ENCODE measurements at regions not wholly inside any gene's neighbourhood (a gene's known extent, or its start where the extent isn't known, plus 50 kb on each side); places are given as distances from the start of the nearest gene placed in this dataset.
A peak's percentile ranks its signal among the peaks of the same experiment; 100 is the strongest.

DNA sequence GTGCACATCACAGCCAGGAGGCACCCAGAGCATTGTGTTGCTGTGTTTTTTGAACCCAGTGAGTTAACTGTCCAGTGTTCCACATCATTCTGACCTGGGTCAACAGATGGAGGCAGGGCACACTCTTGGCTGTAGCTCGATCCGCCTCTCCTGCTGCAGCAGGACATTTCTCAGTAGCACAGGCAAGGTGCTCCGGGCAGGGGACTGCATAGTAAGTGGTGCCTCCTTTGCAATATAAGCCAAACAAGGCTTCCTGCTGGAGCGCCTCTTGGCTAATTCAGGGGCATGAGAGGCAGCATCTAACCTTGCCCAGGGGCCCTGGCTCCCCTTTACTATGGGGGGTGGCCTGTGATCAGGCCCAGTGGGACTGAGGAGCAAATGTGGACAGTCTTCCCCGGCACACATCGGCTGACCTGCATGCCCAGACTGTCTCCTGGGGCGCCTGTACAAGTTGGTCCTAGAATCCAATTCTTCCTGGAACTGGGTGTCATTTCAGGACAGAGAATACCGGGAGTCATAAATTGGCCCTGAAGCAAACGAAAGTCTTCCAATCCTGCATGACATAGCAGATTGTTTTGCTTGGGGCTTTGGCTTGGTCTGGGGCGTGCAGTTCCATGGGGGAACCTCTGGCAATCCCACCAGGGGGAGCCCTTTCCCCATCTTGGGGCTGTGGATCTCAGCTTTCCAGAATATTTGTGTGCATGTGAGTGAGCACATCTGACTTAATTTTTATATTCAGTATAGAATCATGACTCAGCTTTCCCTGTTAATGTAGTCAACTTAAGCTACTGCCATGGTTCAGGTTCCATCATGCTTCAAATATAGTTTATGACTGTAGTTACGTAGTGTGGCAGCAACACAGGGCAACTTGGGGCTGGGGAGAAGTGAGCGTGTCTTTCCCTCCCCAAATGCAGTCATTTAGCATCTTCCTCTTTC, 56.0 kb upstream of the DDR1 start:
- 41 to 50% methylated on average over 9 to 12 of the region's 12 CpGs for whole genome bisulfite sequencing, 2 donors
- Histone ChIP-seq H3K27ac (peak overlapping the region; percentile 46 to 78 (median 74)), H3K4me1 (peaks cover 12 to 21% (median 17%) of the 10 kb centered on the region in 4 donors), H3K4me3 (peak overlapping the region in 2 of 4 donors; percentile 13 to 32), H3K27me3 (no peaks in the 10 kb centered on the region), H3K9me3 (no peaks in the 10 kb centered on the region), H3K36me3 (no peaks in the 10 kb centered on the region)
- no peak for TF ChIP-seq POLR2A (IDR thresholded peaks at IDR 0.05)
- TF ChIP-seq, protein P1, sequence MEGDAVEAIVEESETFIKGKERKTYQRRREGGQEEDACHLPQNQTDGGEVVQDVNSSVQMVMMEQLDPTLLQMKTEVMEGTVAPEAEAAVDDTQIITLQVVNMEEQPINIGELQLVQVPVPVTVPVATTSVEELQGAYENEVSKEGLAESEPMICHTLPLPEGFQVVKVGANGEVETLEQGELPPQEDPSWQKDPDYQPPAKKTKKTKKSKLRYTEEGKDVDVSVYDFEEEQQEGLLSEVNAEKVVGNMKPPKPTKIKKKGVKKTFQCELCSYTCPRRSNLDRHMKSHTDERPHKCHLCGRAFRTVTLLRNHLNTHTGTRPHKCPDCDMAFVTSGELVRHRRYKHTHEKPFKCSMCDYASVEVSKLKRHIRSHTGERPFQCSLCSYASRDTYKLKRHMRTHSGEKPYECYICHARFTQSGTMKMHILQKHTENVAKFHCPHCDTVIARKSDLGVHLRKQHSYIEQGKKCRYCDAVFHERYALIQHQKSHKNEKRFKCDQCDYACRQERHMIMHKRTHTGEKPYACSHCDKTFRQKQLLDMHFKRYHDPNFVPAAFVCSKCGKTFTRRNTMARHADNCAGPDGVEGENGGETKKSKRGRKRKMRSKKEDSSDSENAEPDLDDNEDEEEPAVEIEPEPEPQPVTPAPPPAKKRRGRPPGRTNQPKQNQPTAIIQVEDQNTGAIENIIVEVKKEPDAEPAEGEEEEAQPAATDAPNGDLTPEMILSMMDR (IDR thresholded peaks at IDR 0.05) = peak; percentile 82 to 92 (median 90)
- peak; percentile 14 to 74 for TF ChIP-seq POLR2AphosphoS5 (IDR thresholded peaks at IDR 0.05)
- peak in 1 of 4 donors; percentile 11 for TF ChIP-seq EP300 (IDR thresholded peaks at IDR 0.05)
- DNase-seq (peak in 1 of 2 donors; percentile 90), ATAC-seq (ENCODE audit: low FRiP score in 2 of 2) (peak; percentile 89 to 96)

- ATAC-seq (ENCODE audit: low FRiP score in 2 of 2) (no peak), DNase-seq (peak in 1 of 2 donors; percentile 46)
- Histone ChIP-seq H3K27ac (no peak overlapping the region), H3K4me3 (no peak overlapping the region), H3K4me1 (peaks cover 20 to 33% (median 25%) of the 10 kb centered on the region in 4 donors), H3K36me3 (no peaks in the 10 kb centered on the region), H3K9me3 (no peaks in the 10 kb centered on the region), H3K27me3 (no peaks in the 10 kb centered on the region)
- WGBS, 2 donors = 58 to 75% methylated on average over 4 of the region's 4 CpGs
- TF ChIP-seq, protein P1 (IDR thresholded peaks at IDR 0.05) = no peak
- TF ChIP-seq EP300 (IDR thresholded peaks at IDR 0.05) (no peak), POLR2A (IDR thresholded peaks at IDR 0.05) (no peak), POLR2AphosphoS5 (IDR thresholded peaks at IDR 0.05) (no peak)
Measured at GRCh38 chr6:30826961-30827342, 57.4 kb upstream of the DDR1 start.

GRCh38 chr6:30824698-30825097, 59.6 kb upstream of the DDR1 start:
- peaks cover 30 to 39% (median 33%) of the 10 kb centered on the region in 4 donors for H3K4me1 ChIP-seq
- no peaks in the 10 kb centered on the region for H3K27me3 ChIP-seq
- TF ChIP-seq POLR2AphosphoS5 (IDR thresholded peaks at IDR 0.05) (no peak), EP300 (IDR thresholded peaks at IDR 0.05) (no peak), POLR2A (IDR thresholded peaks at IDR 0.05) (no peak)
- TF ChIP-seq, protein P1 (IDR thresholded peaks at IDR 0.05) = no peak
- no peaks in the 10 kb centered on the region for H3K36me3 ChIP-seq
- no peak overlapping the region for H3K27ac ChIP-seq
- no peak for ATAC-seq (ENCODE audit: low FRiP score in 2 of 2)
- H3K9me3 ChIP-seq = no peaks in the 10 kb centered on the region
- 68 to 78% methylated on average over 7 of the region's 7 CpGs for WGBS, 2 donors
- no peak overlapping the region for H3K4me3 ChIP-seq
- DNase-seq = no peak

- ATAC-seq (ENCODE audit: low FRiP score in 2 of 2) (no peak), DNase-seq (no peak)
- Histone ChIP-seq H3K4me3 (no peak overlapping the region), H3K27ac (no peak overlapping the region), H3K4me1 (peaks cover 19 to 33% (median 30%) of the 10 kb centered on the region in 4 donors), H3K9me3 (no peaks in the 10 kb centered on the region), H3K27me3 (no peaks in the 10 kb centered on the region), H3K36me3 (no peaks in the 10 kb centered on the region)
- WGBS, 2 donors = 68 to 87% methylated on average over 4 of the region's 4 CpGs
- TF ChIP-seq EP300 (IDR thresholded peaks at IDR 0.05) (no peak), POLR2A (IDR thresholded peaks at IDR 0.05) (no peak), POLR2AphosphoS5 (IDR thresholded peaks at IDR 0.05) (no peak)
- TF ChIP-seq, protein P1 (IDR thresholded peaks at IDR 0.05) = no peak
Measured at GRCh38 chr6:30823534-30823865, 60.8 kb upstream of the DDR1 start.

Data from upper lobe of left lung (tissue), 6 donors.